PC-3 (cell line): ENCODE measurements at regions not wholly inside any gene's neighbourhood (a gene's known extent, or its start where the extent isn't known, plus 50 kb on each side); places are given as distances from the start of the nearest gene placed in this dataset.

Experiments
- ATAC-seq: fragments of 200-7000 bp; cut with Tn5 transposase; 2 replicates; pipeline ENCODE4 v1.9.1; 2020; ENCODE audit warnings: mild to moderate bottlenecking, moderate library complexity
- BruUV-seq: library from RNA; stranded (reverse); fragments of 400-500 nt; replicated peaks from 2 replicates; lab custom pipeline; 2021; lab: Mats Ljungman, UMichigan
- CTCF ChIA-PET: fragments of 300-600 bp; sonication (Branson Sonifier 250); formaldehyde crosslinking; loops from one replicate; lab custom pipeline; 2022; ENCODE audit warnings: antibody characterized with exemption; lab: Charles Lee
- POLR2A ChIA-PET: fragments of 300-600 bp; sonication (Branson Sonifier 250); formaldehyde crosslinking; loops from one replicate; lab custom pipeline; 2022; ENCODE audit warnings: antibody characterized with exemption; ENCODE audit not compliant: unreplicated experiment; lab: Charles Lee
- DNase-seq: peaks from one replicate; pipeline ENCODE4 v3.0.0-alpha.2; 2015
- H2AFZ ChIP-seq: fragments of 300-600 bp; sonication (generic); 2 replicates; pipeline ENCODE4 v1.6.0; 2016; ENCODE audit warnings: antibody characterized with exemption, low read length
- H3F3A ChIP-seq: fragments of 300-600 bp; sonication (generic); one replicate; pipeline ENCODE4 v1.6.0; 2017; ENCODE audit warnings: antibody characterized with exemption, low read length, control low read depth, mild to moderate bottlenecking; ENCODE audit not compliant: unreplicated experiment
- H3K27ac ChIP-seq: fragments of 300-600 bp; sonication (generic); 2 replicates; pipeline ENCODE4 v1.5.1; 2016; ENCODE audit warnings: mild to moderate bottlenecking, low read length
- H3K27me3 ChIP-seq: fragments of 300-600 bp; sonication (generic); 2 replicates; pipeline ENCODE4 v1.6.1; 2016; ENCODE audit warnings: low read length, mixed read lengths
- H3K36me3 ChIP-seq: fragments of 300-600 bp; sonication (generic); 2 replicates; pipeline ENCODE4 v1.6.1; 2016; ENCODE audit warnings: low read depth, mixed run types, low read length, mixed read lengths
- H3K4me1 ChIP-seq: fragments of 300-600 bp; sonication (generic); 2 replicates; pipeline ENCODE4 v1.5.1; 2016; ENCODE audit warnings: low read length; ENCODE audit not compliant: insufficient read depth
- H3K4me2 ChIP-seq: fragments of 300-600 bp; sonication (generic); 2 replicates; pipeline ENCODE4 v1.6.0; 2016; ENCODE audit warnings: low read length
- H3K4me3 ChIP-seq: fragments of 300-600 bp; sonication (generic); 2 replicates; pipeline ENCODE4 v1.5.1; 2016; ENCODE audit warnings: mild to moderate bottlenecking, low read length, mixed read lengths
- H3K79me2 ChIP-seq: fragments of 300-600 bp; sonication (generic); 2 replicates; pipeline ENCODE4 v1.6.1; 2017; ENCODE audit warnings: low read length, mixed read lengths
- H3K9ac ChIP-seq: fragments of 300-600 bp; sonication (generic); 2 replicates; pipeline ENCODE4 v1.6.0; 2016; ENCODE audit warnings: mild to moderate bottlenecking, low read length
- H3K9me2 ChIP-seq: fragments of 300-600 bp; sonication (generic); replicated peaks from 2 replicates; pipeline ENCODE4 v1.6.1; 2016; ENCODE audit warnings: mixed run types, low read length, mixed read lengths
- H3K9me3 ChIP-seq: fragments of 300-600 bp; sonication (generic); 2 replicates; pipeline ENCODE4 v1.6.1; 2016; ENCODE audit warnings: low read length, mixed read lengths
- H4K20me1 ChIP-seq: fragments of 300-600 bp; sonication (generic); 2 replicates; pipeline ENCODE4 v1.6.1; 2016; ENCODE audit warnings: low read length, mixed read lengths
- CTCF ChIP-seq: fragments of 300-600 bp; sonication (generic); conservative IDR thresholded peaks from 2 replicates; pipeline ENCODE4 v1.5.1; 2017; ENCODE audit warnings: antibody characterized with exemption, low read depth, mild to moderate bottlenecking, low read length
- EZH2 ChIP-seq: fragments of 300-600 bp; sonication (generic); IDR thresholded peaks from one replicate; pipeline ENCODE4 v1.6.1; 2017; ENCODE audit warnings: antibody characterized with exemption, mild to moderate bottlenecking, low read length; ENCODE audit not compliant: unreplicated experiment
- EZH2phosphoT487 ChIP-seq: fragments of 300-600 bp; sonication (generic); IDR thresholded peaks from 2 replicates; pipeline ENCODE4 v1.6.1; 2018; ENCODE audit warnings: mild to moderate bottlenecking, antibody characterized with exemption, low read length, borderline replicate concordance
- intact Hi-C: fragments of 100-400 bp; cut with micrococcal nuclease; formaldehyde crosslinking; loops from 2 replicates; pipeline ENCODE4 v1.9.0; 2023

GRCh38 chr14:66398437-66398836 is 87.7 kb upstream of the CCDC196 start:
- Histone ChIP-seq H4K20me1 (no peaks in the 10 kb centered on the region), H3K79me2 (no peaks in the 10 kb centered on the region), H3K9ac (no peak overlapping the region), H3K4me3 (no peak overlapping the region), H3K4me1 (no peaks in the 10 kb centered on the region), H3K9me3 (no peaks in the 10 kb centered on the region), H3K9me2 (no peaks in the 10 kb centered on the region), H3K36me3 (no peaks in the 10 kb centered on the region), H2AFZ (no peak overlapping the region), H3K4me2 (no peak overlapping the region), H3F3A (no peaks in the 10 kb centered on the region), H3K27ac (no peak overlapping the region), H3K27me3 (no peaks in the 10 kb centered on the region)
- intact Hi-C loops: no loop called here
- DNase-seq (no peak), ATAC-seq (no peak; the same call in 1 of the 2 replicates)
- TF ChIP-seq EZH2 (no peak), EZH2phosphoT487 (no peak), CTCF (no peak)
- POLR2A ChIA-PET: no interaction called here
- BruUV-seq: no TSS peak
- CTCF ChIA-PET: no interaction called here

- Histone ChIP-seq H3K9me3 (no peaks in the 10 kb centered on the region), H3K27ac (no peak overlapping the region), H3K79me2 (no peaks in the 10 kb centered on the region), H3F3A (no peaks in the 10 kb centered on the region), H3K4me2 (no peak overlapping the region), H3K4me1 (no peaks in the 10 kb centered on the region), H3K9ac (no peak overlapping the region), H3K4me3 (no peak overlapping the region), H2AFZ (no peak overlapping the region), H4K20me1 (no peaks in the 10 kb centered on the region), H3K9me2 (no peaks in the 10 kb centered on the region), H3K36me3 (no peaks in the 10 kb centered on the region), H3K27me3 (no peaks in the 10 kb centered on the region)
- no peak for TF ChIP-seq EZH2phosphoT487
- TF ChIP-seq EZH2: no peak
- peak; percentile 80 for TF ChIP-seq CTCF
- ATAC-seq: peak; percentile 64
- POLR2A ChIA-PET: no interaction called here
- CTCF ChIA-PET: interaction anchor here (0.5 to 1.2 kb wide), 5 partner anchors 42 to 223 kb away, joined by 3 to 6 read pairs (median 4); partner anchors contain the start of gene GPHN
- intact Hi-C loops: loop anchor here (1.0 to 10.0 kb wide), 6 partner anchors 94 to 717 kb away; no protein-coding TSS in a partner anchor
- no TSS peak for BruUV-seq
- peak; percentile 52 for DNase-seq
Observed at GRCh38 chr14:66401449-66402095, 84.6 kb upstream of the CCDC196 start.

- Histone ChIP-seq H3K36me3 (no peaks in the 10 kb centered on the region), H3K9me2 (no peaks in the 10 kb centered on the region), H3K9ac (no peak overlapping the region), H4K20me1 (no peaks in the 10 kb centered on the region), H3K27me3 (no peaks in the 10 kb centered on the region), H3K4me1 (no peaks in the 10 kb centered on the region), H3K27ac (no peak overlapping the region), H3K4me2 (peak overlapping the region; percentile 44), H3F3A (no peaks in the 10 kb centered on the region), H3K79me2 (no peaks in the 10 kb centered on the region), H3K9me3 (no peaks in the 10 kb centered on the region), H3K4me3 (no peak overlapping the region), H2AFZ (peak overlapping the region; percentile 60)
- DNase-seq: peak; percentile 70
- intact Hi-C loops: loop anchor here (1.0 to 10.0 kb wide), 5 partner anchors 44 to 452 kb away; no protein-coding TSS in a partner anchor
- POLR2A ChIA-PET: interaction anchor here (0.7 kb wide), 1 partner anchor 44 kb away, joined by 5 read pairs; no protein-coding TSS in a partner anchor
- CTCF ChIA-PET: interaction anchor here (0.5 to 2.1 kb wide), 11 partner anchors 9 to 1298 kb away, joined by 3 to 67 read pairs (median 4); partner anchors contain the start of gene GPHN
- peak; percentile 88 for ATAC-seq
- no TSS peak for BruUV-seq
- peak; percentile 80 for TF ChIP-seq CTCF
- TF ChIP-seq EZH2: no peak
Observed at GRCh38 chr14:66403183-66403582, 83.0 kb upstream of the CCDC196 start.
